GM12878 (cell line): ENCODE measurements at regions not wholly inside any gene's neighbourhood (a gene's known extent, or its start where the extent isn't known, plus 50 kb on each side); places are given as distances from the start of the nearest gene placed in this dataset.
"Not testable (repeated sequence)": the region's sequence is repeated elsewhere in the genome, so short reads cannot be mapped to it uniquely, and the experiment has no call there.

Experiments used
- ATAC-seq: fragments of 200-7000 bp; cut with Tn5 transposase; 3 replicates; pipeline ENCODE4 v1.9.1; 2020; ENCODE audit warnings: mild to moderate bottlenecking, moderate library complexity
- BruUV-seq: library from RNA; stranded (reverse); fragments of 400-500 nt; replicated peaks from 2 replicates; lab custom pipeline; 2021; lab: Mats Ljungman, UMichigan
- CTCF ChIA-PET: fragments of 300-600 bp; sonication (Branson Sonifier 250); formaldehyde crosslinking; extraction: SDS; loops from one replicate; lab custom pipeline; 2021; ENCODE audit warnings: inconsistent platforms; lab: Yijun Ruan, JAX
- POLR2A ChIA-PET: fragments of 350-600 bp; formaldehyde crosslinking; extraction: SDS; loops from one replicate; lab custom pipeline; 2021; ENCODE audit warnings: inconsistent platforms; lab: Charles Lee
- RAD21 ChIA-PET: fragments of 300-600 bp; sonication (Branson Sonifier 250); formaldehyde crosslinking; loops from one replicate; lab custom pipeline; 2023; ENCODE audit warnings: antibody characterized with exemption; ENCODE audit not compliant: unreplicated experiment; lab: Charles Lee
- SMC1A ChIA-PET: fragments of 300-600 bp; sonication (Branson Sonifier 250); formaldehyde crosslinking; loops from one replicate; lab custom pipeline; 2023; ENCODE audit not compliant: unreplicated experiment, uncharacterized antibody; lab: Charles Lee
- DNase-seq: peaks from one replicate; pipeline ENCODE4 v3.0.0-alpha.2; 2011; ENCODE audit warnings: low read depth, low spot score
- FAIRE-seq: peaks from 3 replicates; lab custom pipeline; 2011; peaks lifted over from hg19 to GRCh38; lab: Jason Lieb, UNC
- H2AFZ ChIP-seq: 2 replicates; pipeline ENCODE4 v1.6.0; 2011; ENCODE audit warnings: low read depth, low read length, control low read depth; ENCODE audit not compliant: control insufficient read depth
- H3K27ac ChIP-seq: 2 replicates; pipeline ENCODE4 v1.5.1; 2011; ENCODE audit warnings: control low read depth; ENCODE audit not compliant: control insufficient read depth, insufficient read depth
- H3K27me3 ChIP-seq, 2 experiments: replicated peaks in 1 of 2; 2 replicates each; pipeline versions ENCODE4 v1.6.0 to v1.6.1; 2011; ENCODE audit warnings: low read length in 1 of 2; ENCODE audit not compliant: control insufficient read depth in 2 of 2, insufficient read depth in 2 of 2
- H3K36me3 ChIP-seq, 2 experiments: 2 replicates each; pipeline ENCODE4 v1.5.1; 2011; ENCODE audit warnings: low read length in 1 of 2; ENCODE audit not compliant: control insufficient read depth in 2 of 2, insufficient read depth in 2 of 2
- H3K4me1 ChIP-seq: 2 replicates; pipeline ENCODE4 v1.6.1; 2011; ENCODE audit warnings: mild to moderate bottlenecking, low read length, moderate library complexity, mixed read lengths; ENCODE audit not compliant: control insufficient read depth, insufficient read depth
- H3K4me2 ChIP-seq: 2 replicates; pipeline ENCODE4 v1.6.0; 2011; ENCODE audit warnings: control low read depth; ENCODE audit not compliant: control insufficient read depth, insufficient read depth
- H3K4me3 ChIP-seq: fragments of 200-600 bp; sonication (generic); 2 replicates; pipeline ENCODE4 v1.5.1; 2016
- H3K79me2 ChIP-seq: 2 replicates; pipeline ENCODE4 v1.6.0; 2011; ENCODE audit warnings: low read length; ENCODE audit not compliant: control insufficient read depth, insufficient read depth
- H3K9ac ChIP-seq: 2 replicates; pipeline ENCODE4 v1.8.0; 2011; ENCODE audit warnings: low read length, control low read depth, mixed read lengths; ENCODE audit not compliant: control insufficient read depth, insufficient read depth
- H3K9me3 ChIP-seq: replicated peaks from 3 replicates; pipeline ENCODE4 v1.5.1; 2011; ENCODE audit warnings: mild to moderate bottlenecking, low read length; ENCODE audit not compliant: control insufficient read depth, insufficient read depth
- H4K20me1 ChIP-seq: 2 replicates; pipeline ENCODE4 v1.6.0; 2011; ENCODE audit not compliant: control insufficient read depth, insufficient read depth
- BCL11A ChIP-seq: IDR thresholded peaks from 2 replicates; pipeline ENCODE4 v1.6.1; 2011; ENCODE audit warnings: low read depth, low read length
- ESRRA ChIP-seq: IDR thresholded peaks from 2 replicates; pipeline ENCODE4 v1.6.1; 2012; ENCODE audit warnings: mild to moderate bottlenecking, low read length, improper control_type of control experiment
- MYB ChIP-seq: fragments of 150-350 bp; IDR thresholded peaks from 2 replicates; pipeline ENCODE4 v1.6.1; 2014; ENCODE audit warnings: mild to moderate bottlenecking, low read depth, low read length, borderline replicate concordance
- SPI1 ChIP-seq: IDR thresholded peaks from 2 replicates; pipeline ENCODE4 v1.6.1; 2011; ENCODE audit warnings: low read depth, mild to moderate bottlenecking, low read length, moderate library complexity, borderline replicate concordance; ENCODE audit not compliant: insufficient read depth
- WGBS: methylation state at CpG from one replicate; pipeline ENCODE4 v1.1.6; 2016; ENCODE audit warnings: low lambda C conversion rate; ENCODE audit not compliant: insufficient replicate concordance, insufficient coverage; ENCODE audit errors: missing lambda C conversion rate; 5-methylcytosine and 5-hydroxymethylcytosine counted together
- in situ Hi-C: fragments of 300-500 bp; cut with MboI; formaldehyde crosslinking; loops from 9 replicates; pipeline ENCODE4 v1.14.3; 2018; ENCODE audit warnings: mixed read lengths
- intact Hi-C: fragments of 100-400 bp; cut with micrococcal nuclease; formaldehyde crosslinking; loops from one replicate; pipeline ENCODE4 v1.14.2; 2022; ENCODE audit not compliant: unreplicated experiment

DNA sequence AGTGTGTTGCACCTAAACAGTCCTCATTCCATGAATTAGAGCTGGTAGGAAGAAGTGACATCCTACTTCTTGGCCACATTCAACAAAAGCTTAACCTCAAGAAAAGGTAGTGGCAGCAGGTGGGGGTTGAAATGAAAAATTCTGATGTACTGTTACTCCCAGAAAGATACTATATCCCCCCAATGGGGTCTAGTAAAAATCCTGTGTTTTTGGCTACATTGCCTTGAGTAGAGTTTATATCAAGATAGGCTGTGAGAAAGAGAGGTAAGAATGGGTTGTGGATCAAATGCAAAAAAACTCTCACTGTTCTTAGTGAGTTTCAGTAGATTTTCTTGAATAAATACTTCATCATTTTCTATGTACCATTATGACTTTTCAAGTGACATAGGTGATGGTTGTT lies 407.3 kb downstream of the KCNJ18 start:
- RAD21 ChIA-PET, H3K27me3 ChIP-seq, POLR2A ChIA-PET, intact Hi-C loops, H3K9ac ChIP-seq, H4K20me1 ChIP-seq, H2AFZ ChIP-seq, H3K4me3 ChIP-seq, FAIRE-seq, in situ Hi-C loops, ATAC-seq, DNase-seq, H3K4me2 ChIP-seq, CTCF ChIA-PET, H3K79me2 ChIP-seq, H3K4me1 ChIP-seq, H3K36me3 ChIP-seq, H3K27ac ChIP-seq, H3K9me3 ChIP-seq, BruUV-seq, SMC1A ChIA-PET: not testable (repeated sequence)

DNA sequence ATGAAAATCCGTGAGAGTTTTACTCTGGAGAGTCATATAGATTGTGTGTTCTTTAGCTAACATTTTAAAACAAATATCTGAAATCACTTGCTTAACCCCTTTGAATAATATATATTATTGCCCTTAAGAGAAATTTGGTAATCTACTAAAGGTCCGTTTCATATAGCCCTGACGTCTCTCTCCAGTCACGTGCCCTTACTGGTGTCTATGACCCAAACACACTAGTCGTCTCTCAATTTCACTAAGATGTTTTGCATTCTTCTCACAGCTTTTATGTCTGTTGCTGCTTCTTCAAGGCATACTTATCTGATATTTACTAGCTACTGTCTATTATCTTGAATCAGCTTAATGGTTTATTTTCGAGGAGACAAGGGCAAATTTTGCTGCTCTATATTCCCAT lies 409.9 kb downstream of the KCNJ18 start:
- no peak for TF ChIP-seq ESRRA
- TF ChIP-seq MYB = no peak
- no peak for TF ChIP-seq SPI1
- no peak for TF ChIP-seq BCL11A

DNA sequence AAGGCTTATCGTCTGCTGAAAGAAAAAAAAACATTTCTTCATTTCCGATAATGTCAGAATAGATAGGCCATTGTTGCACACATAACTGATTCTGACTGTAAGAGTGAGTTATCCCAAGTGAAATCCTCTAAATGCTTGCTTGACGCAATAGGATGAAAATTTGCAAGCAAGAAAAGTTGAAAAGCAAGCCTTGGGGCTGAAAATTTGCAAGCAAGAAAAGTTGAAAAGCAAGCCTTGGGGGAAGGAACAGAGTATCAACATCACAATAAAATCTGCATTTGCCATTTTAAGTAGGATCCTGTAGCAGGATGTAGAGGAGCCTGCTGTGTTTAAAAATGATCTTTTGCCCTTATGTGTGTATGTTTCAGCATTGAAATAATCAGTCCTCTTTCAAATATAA lies 424.4 kb downstream of the KCNJ18 start:
- H2AFZ ChIP-seq, H3K36me3 ChIP-seq, H4K20me1 ChIP-seq, H3K27ac ChIP-seq, H3K9me3 ChIP-seq, H3K9ac ChIP-seq, intact Hi-C loops, H3K4me1 ChIP-seq, POLR2A ChIA-PET, RAD21 ChIA-PET, SMC1A ChIA-PET, H3K4me2 ChIP-seq, CTCF ChIA-PET, DNase-seq, ATAC-seq, BruUV-seq, H3K79me2 ChIP-seq, H3K4me3 ChIP-seq, H3K27me3 ChIP-seq, in situ Hi-C loops, FAIRE-seq: not testable (repeated sequence)
- WGBS = 15% methylated on average over 3 of the region's 3 CpGs

More for the DNA sequence above, 409.9 kb downstream of the KCNJ18 start:
- ChIA-PET RAD21 (no interaction called here), CTCF (no interaction called here), POLR2A (no interaction called here), SMC1A (no interaction called here)
- H2AFZ ChIP-seq = no peak overlapping the region
- FAIRE-seq (no peak), ATAC-seq (no peak), DNase-seq (no peak)
- H3K4me3 ChIP-seq = no peak overlapping the region
- H3K36me3 ChIP-seq = no peaks in the 10 kb centered on the region
- no peaks in the 10 kb centered on the region for H3K79me2 ChIP-seq
- no peaks in the 10 kb centered on the region for H3K4me1 ChIP-seq
- no TSS peak for BruUV-seq
- no peaks in the 10 kb centered on the region for H4K20me1 ChIP-seq
- 13% methylated on average over 6 of the region's 6 CpGs for WGBS
- intact Hi-C loops = no loop called here
- in situ Hi-C loops = no loop called here
- H3K9me3 ChIP-seq = no peaks in the 10 kb centered on the region
- no peak overlapping the region for H3K27ac ChIP-seq
- no peak overlapping the region for H3K4me2 ChIP-seq
- no peaks in the 10 kb centered on the region for H3K27me3 ChIP-seq
- H3K9ac ChIP-seq = no peak overlapping the region

DNA sequence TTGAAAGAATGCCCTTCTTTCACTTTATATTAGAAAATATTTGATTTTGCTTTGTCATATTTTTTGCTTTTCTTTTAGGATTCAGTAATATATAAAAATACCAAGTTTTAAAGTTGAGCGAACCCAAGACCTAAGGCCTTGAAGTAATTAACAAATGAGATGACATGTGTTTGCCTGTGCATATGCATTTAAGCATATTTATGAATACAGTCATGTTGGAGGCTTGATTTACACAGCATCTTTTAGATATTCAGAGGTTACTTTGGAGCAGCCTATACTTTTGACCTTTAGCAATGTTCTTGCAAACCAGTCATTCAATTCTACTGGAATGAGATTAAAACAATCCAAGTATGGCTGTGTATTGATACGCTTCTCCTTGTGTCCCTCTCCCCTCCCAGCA lies 425.1 kb downstream of the KCNJ18 start:
- in situ Hi-C loops, FAIRE-seq, H3K4me3 ChIP-seq, ATAC-seq, RAD21 ChIA-PET, H3K27ac ChIP-seq, BruUV-seq, H3K4me1 ChIP-seq, DNase-seq, intact Hi-C loops, POLR2A ChIA-PET, CTCF ChIA-PET, H3K27me3 ChIP-seq, H3K9me3 ChIP-seq, SMC1A ChIA-PET, H4K20me1 ChIP-seq, H3K4me2 ChIP-seq, H2AFZ ChIP-seq, H3K36me3 ChIP-seq, H3K79me2 ChIP-seq, H3K9ac ChIP-seq: not testable (repeated sequence)
- WGBS = 0% methylated on average over 2 of the region's 2 CpGs
